GM18498 (cell line): ENCODE measurements at regions not wholly inside any gene's neighbourhood (a gene's known extent, or its start where the extent isn't known, plus 50 kb on each side); places are given as distances from the start of the nearest gene placed in this dataset.
"Not testable (repeated sequence)": the region's sequence is repeated elsewhere in the genome, so short reads cannot be mapped to it uniquely, and the experiment has no call there.

Experiments used
- ATAC-seq: cut with Tn5 transposase; IDR thresholded peaks from one replicate; pipeline ENCODE4 v1.9.1; 2021; ENCODE audit warnings: mild to moderate bottlenecking, moderate library complexity; ENCODE audit not compliant: unreplicated experiment

DNA sequence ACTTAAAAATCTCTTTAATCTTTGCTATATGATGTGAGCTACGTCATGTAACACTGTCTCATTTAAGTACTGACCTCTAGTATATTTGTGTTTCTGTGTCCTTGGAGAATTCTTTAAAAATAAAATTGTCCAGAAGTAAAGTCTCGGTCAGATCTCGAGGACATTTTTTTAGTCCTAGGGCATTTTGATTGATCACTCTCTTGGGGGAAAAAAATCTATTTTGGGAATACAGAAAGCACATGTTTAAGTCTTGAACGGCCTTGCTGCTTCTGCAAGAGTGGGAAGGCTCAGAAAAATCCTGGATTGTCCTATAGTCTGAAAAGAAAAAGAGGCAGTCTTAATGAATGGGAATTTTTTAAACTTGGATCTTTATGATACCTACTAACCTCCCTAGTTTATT is 234.3 kb downstream of the UTRN start:
- ATAC-seq, result no peak

- ATAC-seq, result no peak
Observed at GRCh38 chr6:144528743-144529425, 243.7 kb downstream of the UTRN start.

DNA sequence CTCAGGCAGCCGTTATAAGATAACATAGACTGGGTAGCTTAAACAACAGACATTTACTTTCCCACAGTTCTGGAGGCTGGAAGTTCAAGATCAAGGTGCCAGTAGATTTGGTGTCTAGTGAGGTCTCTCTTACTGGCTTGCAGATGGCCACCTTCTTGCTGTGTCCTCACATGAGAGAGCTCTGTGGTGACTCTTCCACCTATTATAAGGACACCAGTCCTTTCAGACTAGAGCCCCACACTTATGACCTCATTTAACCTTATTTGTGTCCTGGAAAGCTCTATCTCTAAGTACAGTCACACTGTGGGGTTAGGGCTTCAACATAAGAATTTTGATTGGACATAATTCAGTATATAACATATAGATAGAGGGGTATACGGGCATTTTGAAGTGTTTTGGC is 245.0 kb downstream of the UTRN start:
- no peak for ATAC-seq

GRCh38 chr6:144532238-144532637 is 247.1 kb downstream of the UTRN start:
- not testable (repeated sequence) for ATAC-seq

- ATAC-seq, result no peak
Observed at GRCh38 chr6:144534180-144534579, 249.0 kb downstream of the UTRN start.

- no peak for ATAC-seq
Observed at GRCh38 chr6:144535630-144536029, 250.5 kb downstream of the UTRN start.

GRCh38 chr6:144536079-144536478 is 250.9 kb downstream of the UTRN start:
- ATAC-seq, result no peak

- ATAC-seq, result no peak
Observed at GRCh38 chr6:144543006-144543871, 258.1 kb downstream of the UTRN start.

DNA sequence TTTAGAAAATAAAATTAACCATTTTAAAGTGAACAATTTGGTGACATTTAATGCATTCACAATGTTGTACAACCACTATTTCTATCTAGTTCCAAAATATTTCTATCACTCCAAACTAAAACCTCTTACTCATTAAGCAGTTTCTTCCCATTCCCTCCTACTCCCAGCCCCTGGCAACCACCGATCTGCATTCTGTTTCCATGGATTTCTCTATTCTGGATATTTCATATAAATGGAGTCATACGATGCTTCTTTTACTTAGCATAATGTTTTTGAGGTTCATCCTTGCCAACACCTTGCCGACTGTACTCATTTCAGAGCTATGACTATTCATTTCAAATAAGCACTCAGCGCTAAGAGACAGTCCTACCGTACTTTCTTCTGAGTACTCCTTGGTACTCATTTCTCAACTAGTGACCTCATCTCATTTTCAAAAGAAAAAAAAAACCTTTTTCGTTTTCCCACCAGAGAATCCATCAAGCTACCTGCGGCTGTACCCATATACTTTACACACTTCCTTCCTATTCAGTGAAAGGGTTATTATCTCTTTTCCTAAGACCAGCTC is 259.2 kb downstream of the UTRN start:
- ATAC-seq, result no peak

GRCh38 chr6:144546807-144547206 is 261.7 kb downstream of the UTRN start:
- no peak for ATAC-seq

GRCh38 chr6:144547409-144547808 is 262.3 kb downstream of the UTRN start:
- no peak for ATAC-seq

GRCh38 chr6:144548536-144548935 is 263.4 kb downstream of the UTRN start:
- ATAC-seq, result no peak

DNA sequence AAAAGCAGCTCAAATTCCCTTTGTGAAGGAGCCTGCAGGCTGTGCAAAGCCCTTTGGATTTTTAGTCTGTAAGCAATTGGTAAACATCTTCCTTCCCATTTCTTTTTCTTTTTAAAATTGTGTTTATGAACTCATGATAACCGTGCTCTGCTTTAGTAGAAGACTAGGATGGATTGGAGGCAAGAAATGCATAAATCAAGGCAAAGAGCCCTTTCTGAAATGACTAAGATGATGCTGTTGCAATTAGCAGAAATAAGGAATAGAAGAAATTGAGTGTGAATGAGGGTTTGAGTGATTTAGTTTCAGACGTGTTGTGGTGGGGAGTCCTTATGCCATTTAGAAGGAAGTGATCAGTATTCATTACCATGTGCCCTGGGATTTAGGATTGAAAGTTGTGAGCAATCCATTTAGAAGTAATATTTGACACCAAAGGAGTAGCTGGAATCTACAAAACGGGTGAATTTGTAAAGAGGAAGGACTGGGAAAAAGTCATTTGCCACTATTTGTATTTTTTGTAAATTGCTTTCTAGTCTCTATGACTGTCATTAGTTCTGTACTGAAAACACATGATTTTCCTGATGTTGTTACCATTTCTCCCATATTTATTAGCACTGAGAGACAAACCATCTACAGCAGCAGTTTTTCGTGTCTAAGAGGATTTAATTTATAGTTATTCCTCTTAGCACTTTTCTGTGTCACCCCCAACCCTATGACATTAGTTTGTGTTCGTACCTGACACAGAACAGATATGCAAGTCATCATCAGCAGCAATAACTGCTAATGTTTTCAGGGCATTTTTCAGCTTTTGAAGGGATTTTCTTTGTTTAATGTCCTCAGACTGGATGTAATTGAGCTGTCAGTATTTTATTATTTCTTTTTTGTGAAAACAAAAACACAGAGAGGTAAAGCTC is 265.0 kb downstream of the UTRN start:
- no peak for ATAC-seq

GRCh38 chr6:144551339-144551738 is 266.2 kb downstream of the UTRN start:
- no peak for ATAC-seq

GRCh38 chr6:144555066-144555465 is 269.9 kb downstream of the UTRN start:
- no peak for ATAC-seq

DNA sequence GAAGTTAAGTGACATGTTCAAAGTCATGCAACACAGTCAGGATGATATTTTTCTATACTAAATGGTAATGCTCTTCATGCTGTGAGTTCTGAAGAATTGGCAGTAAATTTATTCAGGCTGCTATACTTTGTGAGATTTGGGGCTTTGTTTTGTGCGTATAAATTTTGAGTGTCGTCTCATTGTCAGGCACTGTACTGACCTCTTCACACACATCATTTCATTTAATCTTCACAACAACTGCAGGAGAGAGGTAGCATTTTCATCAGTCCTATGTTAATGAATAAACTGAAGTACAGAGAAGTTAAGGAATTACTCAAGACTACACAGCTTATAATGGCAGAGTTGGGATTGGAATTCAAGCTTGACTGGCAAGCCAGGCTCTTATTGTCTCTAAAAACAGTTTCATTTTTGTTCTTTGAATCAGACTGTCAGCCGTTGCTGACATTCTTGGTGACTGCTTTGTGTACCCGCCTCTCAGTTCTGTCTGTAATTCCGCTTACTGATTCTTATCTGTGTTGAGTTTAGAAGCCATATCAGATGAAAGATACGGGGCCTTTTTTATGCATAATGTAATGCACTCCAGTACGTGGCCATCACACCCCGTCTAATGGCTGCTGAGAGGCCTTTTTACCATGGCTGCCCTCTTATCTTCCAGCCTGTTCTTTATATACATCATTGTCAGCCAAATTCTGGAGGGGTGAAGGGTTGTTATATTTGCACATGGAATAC is 274.9 kb downstream of the UTRN start:
- no peak for ATAC-seq

- no peak for ATAC-seq
Observed at GRCh38 chr6:144561455-144562043, 276.4 kb downstream of the UTRN start.

DNA sequence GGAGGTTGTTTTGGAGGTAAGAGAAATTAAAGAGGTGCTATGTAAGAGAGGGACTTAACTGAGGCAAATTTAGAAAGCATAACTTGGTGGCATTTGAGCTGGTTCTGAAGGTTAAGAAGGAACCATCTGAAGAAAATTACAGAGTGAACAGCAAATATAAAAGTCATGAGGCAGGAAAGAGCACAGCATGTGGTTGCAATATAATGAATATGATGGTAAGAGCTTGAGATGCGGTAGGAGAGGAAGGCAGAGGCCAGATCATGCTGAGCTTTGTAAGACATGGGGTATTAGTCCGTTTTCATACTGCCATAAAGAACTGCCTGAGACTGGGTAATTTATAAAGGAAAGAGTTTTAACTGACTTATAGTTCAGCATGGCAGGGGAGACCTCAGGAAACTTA is 279.1 kb downstream of the UTRN start:
- ATAC-seq, result no peak

- ATAC-seq, result no peak
Observed at GRCh38 chr6:144566868-144567615, 281.9 kb downstream of the UTRN start.
